ENCODE measurements at regions not wholly inside any gene's neighbourhood (a gene's known extent, or its start where the extent isn't known, plus 50 kb on each side); places are given as distances from the start of the nearest gene placed in this dataset.

DNA sequence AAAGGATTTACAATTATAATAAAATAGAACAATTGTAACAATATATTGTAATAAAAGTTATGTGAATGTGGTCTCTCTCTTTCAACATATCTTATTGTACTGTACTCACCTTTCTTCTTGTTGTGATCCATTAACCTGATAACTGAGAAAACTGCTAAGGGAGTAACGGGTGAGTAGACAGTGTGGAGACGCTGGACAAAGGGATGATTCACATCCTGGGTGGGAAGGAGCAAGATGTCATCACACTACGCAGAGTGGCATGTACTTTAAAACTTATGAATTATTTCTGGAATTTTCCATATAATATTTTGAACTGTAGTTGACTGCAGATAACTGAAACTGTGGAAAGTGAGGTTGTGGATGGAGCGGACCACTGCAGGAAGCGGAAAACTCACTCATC, 91.2 kb upstream of the PLPP4 start:
- Mint-ChIP-seq H3K27me3 (no peaks in the 10 kb centered on the region), H3K27ac (no peak overlapping the region), H3K36me3 (ENCODE audit: low read depth) (no peaks in the 10 kb centered on the region), H3K4me1 (ENCODE audit: low read depth) (no peaks in the 10 kb centered on the region), H3K9me3 (no peaks in the 10 kb centered on the region), H3K4me3 (no peak overlapping the region)

DNA sequence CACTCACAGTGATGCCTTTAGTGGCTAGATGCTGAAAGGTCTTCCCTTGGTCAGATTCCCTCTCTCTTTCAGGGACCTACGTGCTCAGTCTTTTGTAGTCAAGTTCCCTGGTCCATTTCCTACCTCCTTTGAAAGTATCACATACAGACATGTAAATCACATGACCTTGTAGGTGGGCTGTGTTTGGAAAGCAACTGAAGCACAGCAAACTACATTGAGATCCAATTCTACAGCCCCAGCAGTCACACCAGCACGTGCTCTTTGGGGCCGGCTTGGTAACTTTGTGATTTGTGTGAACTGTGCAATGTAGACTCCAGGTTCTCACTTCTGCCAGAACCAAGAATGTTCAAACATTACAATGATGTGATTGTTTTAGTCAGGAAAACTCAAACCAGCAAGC, 89.7 kb upstream of the PLPP4 start:
- Mint-ChIP-seq H3K4me1 (ENCODE audit: low read depth) (no peaks in the 10 kb centered on the region), H3K4me3 (no peak overlapping the region), H3K9me3 (no peaks in the 10 kb centered on the region), H3K36me3 (ENCODE audit: low read depth) (no peaks in the 10 kb centered on the region), H3K27me3 (peaks cover 5% of the 10 kb centered on the region), H3K27ac (no peak overlapping the region)

DNA sequence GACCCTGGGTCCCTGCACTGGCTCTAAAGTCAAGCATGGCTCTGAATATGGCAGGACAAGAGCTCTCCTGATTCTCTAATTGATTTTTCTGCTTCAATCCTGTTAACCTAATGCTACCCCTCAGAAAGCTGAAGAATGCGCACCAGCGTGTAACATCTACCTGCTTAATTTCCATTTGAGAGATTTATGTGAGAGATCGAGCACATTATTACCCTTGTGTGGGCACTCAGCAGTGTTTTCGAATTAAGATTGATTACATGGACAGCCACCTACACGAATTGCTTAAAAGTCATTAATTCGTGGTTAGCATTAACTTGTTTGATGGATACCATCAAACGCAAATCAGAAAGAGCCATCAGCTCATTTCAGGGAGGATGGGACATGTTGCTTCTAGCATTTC, 88.7 kb upstream of the PLPP4 start:
- H3K9me3 Mint-ChIP-seq = no peaks in the 10 kb centered on the region
- peaks cover 5% of the 10 kb centered on the region for H3K27me3 Mint-ChIP-seq
- no peaks in the 10 kb centered on the region for H3K4me1 Mint-ChIP-seq (ENCODE audit: low read depth)
- no peaks in the 10 kb centered on the region for H3K36me3 Mint-ChIP-seq (ENCODE audit: low read depth)
- H3K4me3 Mint-ChIP-seq = no peak overlapping the region
- no peak overlapping the region for H3K27ac Mint-ChIP-seq

DNA sequence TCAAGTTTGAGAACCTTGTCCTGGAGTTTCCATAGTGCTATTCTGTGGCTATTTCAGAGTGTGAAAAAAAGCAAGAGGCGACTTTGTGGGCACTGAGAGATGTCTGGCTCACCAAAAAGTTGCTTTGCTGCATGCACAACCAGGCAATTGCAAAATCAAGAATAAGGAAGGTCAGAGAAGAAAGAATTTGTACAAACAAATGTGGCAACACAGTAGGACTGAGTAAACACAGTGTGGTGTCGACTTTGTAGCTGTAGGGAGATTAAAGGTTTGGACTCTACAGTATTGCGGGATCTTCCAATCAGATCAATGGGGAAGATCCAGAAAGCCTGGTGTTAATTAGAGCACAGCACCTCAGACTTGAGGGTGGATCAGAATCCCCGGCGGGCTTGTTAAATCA, 88.1 kb upstream of the PLPP4 start:
- peaks cover 5% of the 10 kb centered on the region for H3K27me3 Mint-ChIP-seq
- no peaks in the 10 kb centered on the region for H3K4me1 Mint-ChIP-seq (ENCODE audit: low read depth)
- no peak overlapping the region for H3K4me3 Mint-ChIP-seq
- no peaks in the 10 kb centered on the region for H3K36me3 Mint-ChIP-seq (ENCODE audit: low read depth)
- no peaks in the 10 kb centered on the region for H3K9me3 Mint-ChIP-seq
- H3K27ac Mint-ChIP-seq = no peak overlapping the region

DNA sequence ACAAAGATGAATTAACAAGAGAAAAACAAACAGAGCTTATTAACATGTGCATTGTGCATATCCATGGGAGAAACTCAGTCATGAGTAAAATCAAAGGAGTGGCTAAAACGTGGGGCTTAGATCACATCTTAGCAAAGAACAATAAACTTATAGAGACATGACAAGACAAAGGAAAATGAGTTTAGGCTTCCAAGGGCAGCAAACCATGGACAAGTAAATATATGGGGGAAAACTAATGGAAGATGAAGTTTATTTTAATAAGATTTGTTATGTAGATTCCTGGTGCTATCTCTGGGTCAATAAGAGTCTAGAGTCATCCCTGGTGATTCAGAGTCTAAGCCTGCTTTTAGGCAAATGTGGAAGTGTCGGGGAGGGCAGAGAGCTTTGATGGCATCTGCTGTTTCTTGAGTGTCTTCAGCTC, 87.2 kb upstream of the PLPP4 start:
- Mint-ChIP-seq H3K27ac (no peak overlapping the region), H3K27me3 (peaks cover 5% of the 10 kb centered on the region), H3K36me3 (ENCODE audit: low read depth) (no peaks in the 10 kb centered on the region), H3K9me3 (no peaks in the 10 kb centered on the region), H3K4me1 (ENCODE audit: low read depth) (no peaks in the 10 kb centered on the region), H3K4me3 (no peak overlapping the region)

DNA sequence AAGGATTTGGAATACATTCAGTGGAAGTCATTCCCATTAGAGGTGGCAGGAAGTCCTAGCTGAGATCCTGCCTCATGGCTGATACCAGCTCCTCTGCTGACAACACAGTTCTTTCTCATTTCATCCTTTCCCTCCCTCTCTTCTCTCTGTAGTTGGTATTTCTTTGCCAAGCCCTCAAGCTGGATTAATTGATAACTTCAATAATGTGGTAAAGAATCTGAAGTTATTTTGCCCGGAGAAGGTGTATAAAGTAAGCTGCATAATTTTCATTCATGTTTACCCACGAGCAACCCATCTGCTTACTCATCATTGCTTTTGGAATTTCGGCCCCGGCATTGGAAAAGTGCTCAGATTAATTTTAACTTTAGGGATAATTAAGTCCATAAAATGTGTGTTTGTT, 85.2 kb upstream of the PLPP4 start:
- no peaks in the 10 kb centered on the region for H3K9me3 Mint-ChIP-seq
- H3K27ac Mint-ChIP-seq = no peak overlapping the region
- H3K36me3 Mint-ChIP-seq (ENCODE audit: low read depth) = no peaks in the 10 kb centered on the region
- no peaks in the 10 kb centered on the region for H3K4me1 Mint-ChIP-seq (ENCODE audit: low read depth)
- H3K4me3 Mint-ChIP-seq = no peak overlapping the region
- H3K27me3 Mint-ChIP-seq = peaks cover 9% of the 10 kb centered on the region

DNA sequence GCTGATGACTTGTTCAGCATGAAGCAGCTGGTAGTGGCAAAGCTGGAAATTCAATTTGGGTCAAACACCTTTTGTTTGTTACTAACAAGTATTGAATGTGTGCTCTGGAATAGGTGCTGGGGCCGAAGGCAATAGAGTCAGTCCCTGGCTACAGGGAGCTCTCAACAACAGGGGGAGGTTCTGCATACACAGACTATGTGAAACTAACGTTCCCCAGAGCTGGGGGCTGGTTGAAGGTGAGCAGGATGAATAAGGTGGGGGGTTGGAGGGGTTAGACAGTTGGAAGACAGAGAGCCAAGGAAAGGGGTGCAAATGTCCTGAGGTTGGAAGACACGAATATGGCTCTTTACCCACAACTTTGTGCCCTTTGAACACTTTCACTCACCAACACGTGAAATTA, 84.1 kb upstream of the PLPP4 start:
- Mint-ChIP-seq H3K4me3 (no peak overlapping the region), H3K36me3 (ENCODE audit: low read depth) (no peaks in the 10 kb centered on the region), H3K27ac (no peak overlapping the region), H3K27me3 (peaks cover 11% of the 10 kb centered on the region), H3K9me3 (no peaks in the 10 kb centered on the region), H3K4me1 (ENCODE audit: low read depth) (no peaks in the 10 kb centered on the region)

DNA sequence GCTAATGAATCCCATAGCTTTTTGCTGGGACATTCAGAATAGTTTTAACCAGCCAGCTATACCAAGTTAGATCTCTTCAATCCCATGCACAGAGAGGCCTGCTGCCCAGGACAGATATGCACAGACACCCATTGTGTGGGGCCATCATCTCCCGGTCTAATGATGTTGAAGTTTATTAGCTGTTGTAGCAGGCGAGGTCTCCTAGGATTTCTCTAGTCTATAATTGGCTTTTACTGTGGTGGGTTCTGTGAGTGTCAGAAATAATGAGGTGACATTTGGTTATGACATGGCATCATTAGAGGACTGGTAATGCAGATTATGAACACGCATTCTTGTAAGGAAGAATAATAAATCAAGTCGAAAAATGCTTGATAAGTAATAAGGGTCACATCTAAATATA, 81.4 kb upstream of the PLPP4 start:
- Mint-ChIP-seq H3K4me3 (no peak overlapping the region), H3K36me3 (ENCODE audit: low read depth) (no peaks in the 10 kb centered on the region), H3K9me3 (no peaks in the 10 kb centered on the region)

DNA sequence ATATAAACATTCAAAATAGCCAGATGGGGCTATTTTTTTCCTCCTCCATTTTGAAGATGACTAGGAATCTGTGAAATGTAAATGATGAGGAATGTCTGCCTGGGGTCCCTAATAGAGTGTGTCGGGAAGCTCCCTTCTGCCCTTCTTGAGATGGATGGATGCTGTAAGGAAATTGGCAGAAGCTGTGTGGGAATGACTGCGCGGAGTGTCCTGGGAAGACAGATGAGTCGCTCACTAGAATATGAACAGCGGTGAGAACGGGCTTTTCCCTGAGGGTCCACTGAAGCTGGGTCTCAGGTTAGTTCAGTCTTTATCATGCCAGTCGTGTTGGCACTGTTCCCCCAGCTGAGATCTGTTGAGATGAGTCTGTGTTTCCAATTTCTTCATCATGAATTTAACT, 75.1 kb upstream of the PLPP4 start:
- no peak overlapping the region for H3K27ac Mint-ChIP-seq
- peaks cover 6% of the 10 kb centered on the region for H3K27me3 Mint-ChIP-seq
- no peaks in the 10 kb centered on the region for H3K4me1 Mint-ChIP-seq (ENCODE audit: low read depth)
- H3K4me3 Mint-ChIP-seq = no peak overlapping the region
- no peaks in the 10 kb centered on the region for H3K36me3 Mint-ChIP-seq (ENCODE audit: low read depth)
- no peaks in the 10 kb centered on the region for H3K9me3 Mint-ChIP-seq

More for the DNA sequence above, 81.4 kb upstream of the PLPP4 start:
- Mint-ChIP-seq H3K27ac (no peak overlapping the region), H3K27me3 (peaks cover 11% of the 10 kb centered on the region), H3K4me1 (ENCODE audit: low read depth) (no peaks in the 10 kb centered on the region)

DNA sequence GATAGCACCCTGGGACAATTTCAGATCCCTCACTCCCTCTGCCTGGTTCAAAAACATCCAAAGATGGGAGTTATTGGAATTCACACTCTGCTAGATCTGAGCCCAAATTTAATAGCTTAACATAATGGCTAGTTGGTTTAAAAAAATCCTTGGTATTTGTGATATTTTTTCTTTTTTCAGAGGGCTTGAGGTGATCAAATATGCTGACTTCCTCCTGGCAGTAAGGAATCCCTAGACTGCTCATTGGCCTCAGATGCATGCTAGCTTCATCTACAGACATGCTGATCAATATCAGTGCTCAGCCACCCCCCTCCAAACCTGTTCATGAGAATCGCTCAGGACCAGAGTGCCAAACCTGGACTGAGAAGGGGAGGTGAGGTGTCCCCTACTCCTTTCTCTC, 74.7 kb upstream of the PLPP4 start:
- Mint-ChIP-seq H3K36me3 (ENCODE audit: low read depth) (no peaks in the 10 kb centered on the region), H3K4me3 (no peak overlapping the region), H3K4me1 (ENCODE audit: low read depth) (no peaks in the 10 kb centered on the region), H3K27me3 (peaks cover 6% of the 10 kb centered on the region), H3K27ac (no peak overlapping the region), H3K9me3 (no peaks in the 10 kb centered on the region)

DNA sequence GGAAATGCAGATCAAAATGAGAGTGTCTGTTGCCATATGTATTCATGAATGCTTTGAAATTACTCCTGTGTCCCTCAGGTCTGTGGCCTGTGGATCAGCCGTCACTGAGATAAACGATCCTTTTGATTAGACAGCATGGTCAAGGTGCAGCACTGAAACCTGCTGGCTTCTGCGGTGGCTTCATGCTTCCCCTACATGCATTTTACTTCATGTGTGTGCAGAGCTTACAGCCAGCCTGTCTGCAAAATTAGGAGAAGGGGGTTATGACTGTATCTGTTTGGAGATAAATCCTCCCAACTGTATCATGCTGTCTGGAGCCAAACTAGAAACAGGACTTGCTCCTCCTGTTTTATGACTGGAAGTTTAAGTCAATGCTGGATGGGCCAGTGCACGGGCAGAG, 71.0 kb upstream of the PLPP4 start:
- Mint-ChIP-seq H3K27ac (no peak overlapping the region), H3K4me3 (no peak overlapping the region), H3K4me1 (ENCODE audit: low read depth) (no peaks in the 10 kb centered on the region), H3K27me3 (peaks cover 6% of the 10 kb centered on the region), H3K9me3 (no peaks in the 10 kb centered on the region), H3K36me3 (ENCODE audit: low read depth) (no peaks in the 10 kb centered on the region)

DNA sequence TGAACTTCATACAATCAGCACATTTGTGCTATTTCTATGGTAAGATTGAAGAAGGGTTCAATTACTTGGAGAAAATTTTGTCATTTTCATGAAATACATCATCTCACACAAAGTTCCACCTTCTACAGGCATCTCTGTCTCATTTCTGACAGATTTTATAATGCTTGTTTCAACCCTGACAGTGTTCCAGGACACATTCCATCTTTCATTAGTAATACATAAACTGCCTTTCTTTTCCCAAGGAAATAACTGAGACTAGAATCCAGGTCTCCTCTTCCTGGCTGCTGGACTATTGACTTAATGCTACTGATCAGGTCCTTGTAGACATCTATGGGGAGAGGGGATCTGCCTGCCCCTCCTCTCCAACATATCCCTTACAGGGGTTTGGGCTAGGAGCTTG, 70.1 kb upstream of the PLPP4 start:
- H3K4me1 Mint-ChIP-seq (ENCODE audit: low read depth) = no peaks in the 10 kb centered on the region
- H3K4me3 Mint-ChIP-seq = no peak overlapping the region
- H3K27ac Mint-ChIP-seq = no peak overlapping the region
- H3K36me3 Mint-ChIP-seq (ENCODE audit: low read depth) = no peaks in the 10 kb centered on the region
- H3K27me3 Mint-ChIP-seq = peaks cover 8% of the 10 kb centered on the region
- H3K9me3 Mint-ChIP-seq = no peaks in the 10 kb centered on the region

DNA sequence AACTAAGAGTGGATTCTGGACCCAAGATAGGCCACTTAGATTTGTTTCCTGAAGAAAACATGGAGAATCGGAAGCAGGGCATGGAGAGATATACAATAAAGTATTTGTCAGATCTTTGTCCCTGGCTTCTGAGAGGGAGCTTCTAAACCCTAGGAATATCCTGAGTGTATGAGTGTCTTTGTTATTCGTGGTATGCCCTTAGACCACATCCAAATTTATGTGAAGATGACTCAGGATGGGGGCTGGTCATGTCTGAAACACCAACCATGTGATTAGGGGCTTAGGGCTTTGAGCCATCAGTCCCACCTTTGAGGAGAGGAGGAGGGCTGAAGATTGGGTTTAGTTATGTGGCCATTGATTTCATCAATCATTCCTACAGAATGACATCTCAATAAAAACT, 69.7 kb upstream of the PLPP4 start:
- Mint-ChIP-seq H3K27me3 (peaks cover 11% of the 10 kb centered on the region), H3K4me1 (ENCODE audit: low read depth) (no peaks in the 10 kb centered on the region), H3K36me3 (ENCODE audit: low read depth) (no peaks in the 10 kb centered on the region), H3K27ac (no peak overlapping the region), H3K9me3 (no peaks in the 10 kb centered on the region), H3K4me3 (no peak overlapping the region)

DNA sequence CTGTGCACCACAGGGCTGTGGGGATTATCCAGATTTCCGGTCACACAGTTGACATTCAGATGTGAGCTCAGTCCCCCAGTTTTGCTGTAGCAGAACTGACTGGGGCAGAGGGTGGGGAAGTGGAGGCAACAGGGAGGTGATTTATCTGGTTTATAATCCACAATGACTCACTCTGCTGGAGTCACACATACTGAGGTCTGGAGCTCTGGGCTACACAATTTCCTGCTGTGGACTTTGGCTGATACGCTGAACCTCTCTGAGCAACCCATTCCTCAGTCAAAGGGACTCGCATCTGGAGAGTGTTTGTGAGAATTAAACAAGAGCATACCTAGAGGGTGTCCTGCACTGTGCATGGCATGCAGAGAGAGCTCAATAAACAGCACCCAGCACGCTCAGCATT, 64.8 kb upstream of the PLPP4 start:
- H3K4me1 Mint-ChIP-seq (ENCODE audit: low read depth) = no peaks in the 10 kb centered on the region

DNA sequence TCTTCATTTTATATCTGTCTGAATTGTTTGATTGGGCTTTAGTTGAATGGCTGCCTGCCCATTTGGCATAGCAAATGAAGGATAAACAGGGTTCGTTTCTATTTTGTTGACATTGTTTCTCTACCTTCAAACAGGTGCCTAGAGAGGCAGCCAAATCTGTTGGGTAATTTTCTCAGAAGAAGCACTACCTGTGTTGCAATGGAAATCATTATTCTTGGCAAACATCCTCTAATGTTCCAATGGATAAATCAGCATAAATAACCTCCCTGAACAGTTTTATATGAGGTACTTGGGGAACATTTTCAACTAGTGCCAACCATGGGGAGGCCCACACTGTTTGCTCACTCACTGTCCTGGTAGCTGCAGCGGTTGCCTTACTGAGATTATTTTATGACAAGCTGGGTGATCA, 64.4 kb upstream of the PLPP4 start:
- Mint-ChIP-seq H3K4me1 (ENCODE audit: low read depth) (no peaks in the 10 kb centered on the region), H3K27ac (no peak overlapping the region), H3K27me3 (peaks cover 10% of the 10 kb centered on the region), H3K4me3 (no peak overlapping the region), H3K9me3 (peaks cover 4% of the 10 kb centered on the region), H3K36me3 (ENCODE audit: low read depth) (no peaks in the 10 kb centered on the region)

More for the DNA sequence above, 64.8 kb upstream of the PLPP4 start:
- peaks cover 4% of the 10 kb centered on the region for H3K9me3 Mint-ChIP-seq
- no peak overlapping the region for H3K4me3 Mint-ChIP-seq
- H3K36me3 Mint-ChIP-seq (ENCODE audit: low read depth) = no peaks in the 10 kb centered on the region
- H3K27me3 Mint-ChIP-seq = peaks cover 10% of the 10 kb centered on the region
- H3K27ac Mint-ChIP-seq = no peak overlapping the region

DNA sequence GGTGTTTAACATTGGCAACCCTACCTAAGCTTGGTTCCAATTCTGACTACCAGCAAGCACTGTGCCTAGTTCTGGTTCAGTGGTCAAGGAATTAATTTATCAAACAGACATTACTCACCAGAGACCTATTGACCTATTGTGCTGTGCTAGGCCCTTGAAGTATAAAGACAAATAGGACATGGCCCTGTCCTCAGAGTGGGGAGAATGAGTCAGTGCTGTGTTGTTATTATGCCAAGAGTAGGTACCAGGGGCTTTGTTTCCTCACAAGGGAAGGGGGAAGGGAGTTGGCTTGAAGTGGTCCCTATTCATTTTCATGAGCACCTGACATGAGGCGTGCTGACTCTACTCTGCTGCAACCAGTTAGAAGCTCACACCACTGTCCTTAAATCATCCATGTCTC, 62.6 kb upstream of the PLPP4 start:
- peaks cover 4% of the 10 kb centered on the region for H3K9me3 Mint-ChIP-seq
- H3K4me1 Mint-ChIP-seq (ENCODE audit: low read depth) = no peaks in the 10 kb centered on the region
- peaks cover 10% of the 10 kb centered on the region for H3K27me3 Mint-ChIP-seq
- no peak overlapping the region for H3K27ac Mint-ChIP-seq
- no peak overlapping the region for H3K4me3 Mint-ChIP-seq
- H3K36me3 Mint-ChIP-seq (ENCODE audit: low read depth) = no peaks in the 10 kb centered on the region

DNA sequence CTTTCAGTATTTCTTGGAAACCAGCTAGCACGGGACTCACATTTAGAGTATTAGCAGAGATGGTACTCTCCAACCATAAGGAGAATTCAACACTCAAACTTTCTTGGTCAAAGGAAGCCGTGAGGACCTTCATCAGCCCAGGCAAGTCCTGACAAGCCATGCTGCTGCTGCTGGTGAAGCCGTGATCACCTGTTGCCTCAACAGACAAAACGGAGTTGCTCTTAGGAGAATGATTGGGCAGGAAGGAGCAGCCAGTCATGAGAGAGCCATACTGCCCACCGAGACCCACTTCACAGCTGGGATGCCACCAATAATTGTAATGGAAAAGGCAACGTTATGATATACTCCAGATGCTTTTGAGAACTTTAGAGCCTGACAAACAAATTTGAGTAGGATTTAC, 60.8 kb upstream of the PLPP4 start:
- no peaks in the 10 kb centered on the region for H3K36me3 Mint-ChIP-seq (ENCODE audit: low read depth)
- no peak overlapping the region for H3K4me3 Mint-ChIP-seq
- no peaks in the 10 kb centered on the region for H3K4me1 Mint-ChIP-seq (ENCODE audit: low read depth)
- peaks cover 4% of the 10 kb centered on the region for H3K9me3 Mint-ChIP-seq
- peaks cover 10% of the 10 kb centered on the region for H3K27me3 Mint-ChIP-seq
- no peak overlapping the region for H3K27ac Mint-ChIP-seq
